Nucleus accumbens (tissue), 56 donors: ENCODE measurements at regions not wholly inside any gene's neighbourhood (a gene's known extent, or its start where the extent isn't known, plus 50 kb on each side); places are given as distances from the start of the nearest gene placed in this dataset.
A peak's percentile ranks its signal among the peaks of the same experiment; 100 is the strongest.
"Not testable (repeated sequence)": the region's sequence is repeated elsewhere in the genome, so short reads cannot be mapped to it uniquely, and the experiment has no call there.

Source experiments
- DNase-seq, 56 donors: peaks; one replicate each; lab custom pipeline; 2025; lab: John Stamatoyannopoulos, UW

DNA sequence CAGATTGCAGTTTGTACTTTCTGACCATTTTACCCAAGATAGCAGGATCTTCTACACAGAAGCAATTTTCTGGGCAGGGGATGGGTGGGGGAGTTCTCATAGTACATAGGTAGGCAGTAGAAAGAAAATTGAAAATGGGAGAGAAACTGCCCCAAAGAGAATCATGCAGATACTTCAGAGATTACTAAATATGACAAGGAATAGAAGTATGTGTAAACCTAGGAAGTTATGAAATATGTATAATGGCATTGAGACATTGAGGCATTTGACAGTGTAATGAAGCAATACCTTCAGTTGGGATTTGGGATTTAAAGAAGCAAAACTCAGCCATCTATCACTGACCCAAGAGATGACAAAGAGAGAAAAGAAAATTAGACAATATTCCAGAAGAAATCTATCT lies 233.0 kb downstream of the PTN start:
- DNase-seq: no peak

DNA sequence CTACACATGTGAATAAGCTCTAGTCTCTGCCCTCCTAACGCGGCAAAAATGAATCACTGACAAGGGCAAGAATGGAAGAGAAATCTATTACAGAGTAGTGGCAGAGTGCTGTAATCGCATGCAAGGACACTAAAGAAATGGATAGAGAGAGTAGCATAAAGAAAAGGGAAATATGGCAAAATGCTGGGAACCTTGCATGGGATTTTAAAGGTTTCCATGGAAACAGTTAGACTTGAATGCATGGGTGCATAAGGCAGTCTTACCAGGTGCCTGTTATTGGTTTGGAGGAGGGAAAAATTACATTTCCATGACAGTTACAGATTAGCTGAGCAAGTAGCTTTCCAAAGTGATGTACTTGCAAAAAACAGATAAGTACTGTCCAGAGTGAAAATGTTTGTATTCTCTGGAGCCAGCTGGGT lies 233.4 kb downstream of the PTN start:
- no peak for DNase-seq

DNA sequence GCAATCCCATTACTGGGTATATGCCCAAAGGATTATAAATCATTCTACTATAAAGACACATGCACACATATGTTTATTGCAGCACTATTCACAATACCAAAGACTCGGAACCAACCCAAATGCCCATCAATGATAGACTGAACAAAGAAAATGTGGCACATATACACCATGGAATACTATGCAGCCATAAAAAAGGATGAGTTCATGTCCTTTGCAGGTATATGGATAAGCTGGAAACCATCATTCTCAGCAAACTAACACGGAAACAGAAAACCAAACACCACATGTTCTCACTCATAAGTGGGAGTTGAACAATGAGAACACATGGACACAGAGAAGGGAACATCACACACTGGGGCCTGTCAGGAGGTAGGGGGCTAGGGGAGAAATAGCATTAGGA lies 235.7 kb downstream of the PTN start:
- not testable (repeated sequence) for DNase-seq

DNA sequence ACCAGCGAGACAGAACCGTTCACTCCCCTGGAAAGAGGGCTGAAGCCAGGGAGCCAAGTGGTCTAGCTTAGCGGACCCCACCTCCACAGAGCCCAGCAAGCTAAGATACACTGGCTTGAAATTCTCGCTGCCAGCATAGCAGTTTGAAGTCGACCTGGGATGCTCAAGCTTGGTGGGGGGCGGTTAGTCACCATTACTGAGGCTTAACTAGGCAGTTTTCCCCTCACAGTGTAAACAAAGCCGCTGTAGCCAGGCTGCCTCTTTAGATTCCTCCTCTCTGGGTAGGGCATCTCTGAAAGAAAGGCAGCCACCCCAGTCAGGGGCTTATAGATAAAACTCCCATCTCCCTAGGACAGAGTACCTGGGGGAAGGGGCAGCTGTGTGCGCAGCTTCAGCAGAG lies 235.1 kb downstream of the CHRM2 start:
- DNase-seq: not testable (repeated sequence)

DNA sequence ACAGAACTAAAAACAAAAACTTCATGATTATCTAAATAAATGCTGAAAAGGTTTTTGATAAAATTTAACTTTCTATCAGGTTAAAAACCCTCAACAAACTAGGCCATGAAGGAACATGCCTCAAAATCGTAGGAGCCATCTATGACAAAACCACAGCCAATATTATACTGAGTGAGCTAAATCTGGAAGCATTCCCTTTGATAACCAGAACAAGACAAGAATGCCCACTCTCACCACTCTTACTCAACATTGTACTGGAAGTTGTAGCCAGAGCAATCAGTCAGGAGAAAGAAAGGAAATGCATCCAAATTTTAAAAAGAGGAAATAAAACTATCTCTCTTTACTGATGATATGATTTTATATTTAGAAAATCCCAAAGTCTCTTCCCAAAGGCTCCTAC lies 228.7 kb downstream of the CHRM2 start:
- DNase-seq: no peak

DNA sequence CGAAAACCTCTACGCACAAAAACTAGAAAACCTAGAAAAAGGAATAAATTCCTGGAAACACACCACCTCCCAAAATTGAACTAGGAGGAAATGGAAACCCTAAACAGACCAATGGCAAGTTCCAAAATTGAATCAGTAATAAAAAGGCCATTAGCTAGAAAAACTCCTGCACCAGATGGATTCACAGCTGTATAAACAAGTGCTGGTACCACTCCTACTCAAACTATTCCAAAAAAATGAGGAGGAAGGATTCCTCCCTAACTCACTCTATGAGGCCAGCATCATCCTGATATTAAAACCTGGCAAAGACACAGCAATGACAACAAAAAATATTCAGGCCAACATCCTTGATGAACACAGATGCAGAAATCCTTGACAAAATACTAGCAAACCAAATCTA lies 228.2 kb downstream of the CHRM2 start:
- DNase-seq: no peak

DNA sequence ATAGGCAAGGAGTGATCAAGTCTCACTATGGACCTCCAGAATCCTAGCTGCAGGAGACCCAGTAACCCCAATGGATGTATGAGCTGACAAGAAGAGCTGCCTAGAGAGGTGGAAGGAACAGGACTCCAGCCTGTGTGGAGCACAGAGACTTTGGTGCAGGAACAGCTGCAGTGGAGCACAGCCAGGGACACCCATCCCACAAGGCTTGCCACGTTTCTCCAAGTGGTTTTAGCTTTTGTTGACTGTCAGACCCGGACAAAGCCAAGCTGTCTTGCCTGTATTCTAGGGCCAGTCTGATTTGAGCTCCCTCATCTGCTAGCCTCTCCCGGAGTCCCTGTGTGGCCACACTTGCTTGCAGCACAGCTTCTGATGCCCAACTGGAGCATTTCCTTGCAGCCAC lies 224.7 kb downstream of the CHRM2 start:
- no peak for DNase-seq

DNA sequence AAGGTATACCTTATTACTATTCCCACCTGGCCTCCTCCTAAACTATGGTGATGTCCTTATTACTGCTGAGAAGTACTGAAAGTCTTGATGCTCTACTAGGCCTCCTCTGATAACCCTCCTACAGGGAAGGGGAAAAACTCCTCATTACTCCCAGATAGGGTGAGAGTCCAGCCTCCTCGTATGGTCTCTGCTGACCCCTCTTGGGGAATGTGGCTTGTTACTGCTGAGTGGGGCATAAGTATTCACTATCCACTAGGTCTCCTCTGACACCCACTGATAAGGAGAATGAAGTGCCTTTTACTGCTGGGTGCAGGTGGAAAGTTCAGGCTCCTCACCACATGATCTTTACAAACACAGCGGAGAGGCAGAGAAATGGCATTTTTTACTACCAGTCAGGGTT lies 222.9 kb downstream of the CHRM2 start:
- DNase-seq: no peak

DNA sequence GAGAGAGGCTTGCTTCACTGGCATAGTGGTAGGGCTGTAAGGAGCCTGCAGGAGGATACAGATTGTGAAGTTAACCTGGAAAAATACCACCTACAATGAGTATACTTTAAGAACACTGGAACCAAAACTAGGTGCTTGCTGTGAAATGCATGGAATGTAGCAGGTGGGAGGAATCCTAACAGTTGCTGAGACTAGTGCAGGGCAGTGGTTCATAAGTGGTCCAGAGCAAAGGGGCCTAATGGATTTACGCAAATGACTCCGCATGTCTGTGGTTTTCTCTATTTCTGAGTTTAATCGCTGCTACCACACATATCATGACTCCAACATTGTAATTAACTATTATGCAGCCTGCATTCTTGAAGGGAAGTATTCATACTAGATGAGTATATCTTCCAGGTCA lies 218.4 kb downstream of the CHRM2 start:
- DNase-seq: no peak

DNA sequence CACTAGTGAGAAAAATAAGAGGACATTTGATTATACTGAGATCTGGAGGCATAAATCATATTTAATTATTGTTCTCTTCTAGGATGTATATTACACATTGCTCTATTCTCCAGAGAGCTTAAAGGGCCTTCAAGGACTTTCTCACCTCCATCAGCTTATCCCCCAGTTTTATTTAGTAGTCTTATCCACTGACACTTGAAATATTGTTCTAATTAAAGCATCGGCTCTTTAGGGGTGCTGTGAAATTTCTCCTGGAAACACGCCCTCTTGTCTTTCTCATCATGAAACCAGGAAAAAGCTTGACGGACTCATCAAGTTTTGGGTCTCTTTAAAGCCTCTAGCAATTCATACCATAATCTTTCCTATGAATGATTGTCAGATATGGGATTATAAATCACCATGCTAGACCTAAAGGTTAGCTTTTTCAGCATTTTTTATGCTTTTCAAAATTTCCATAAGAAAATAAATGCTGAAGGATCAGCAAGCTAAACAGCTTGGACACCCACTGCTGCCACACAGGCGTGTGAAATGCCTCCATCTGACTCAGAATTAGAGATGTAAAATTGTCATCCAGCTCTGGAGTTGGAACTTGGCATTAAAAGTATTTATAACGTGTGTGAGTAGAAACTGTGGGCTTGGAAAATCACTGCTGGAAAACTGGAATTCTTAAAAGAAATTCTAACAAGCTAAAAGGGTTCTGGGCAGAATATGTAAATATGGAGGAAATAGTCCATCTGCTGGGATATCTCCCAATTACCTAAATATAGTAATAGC lies 216.3 kb downstream of the CHRM2 start:
- peak in 2 of 56 donors; percentile 2 to 7 for DNase-seq

DNA sequence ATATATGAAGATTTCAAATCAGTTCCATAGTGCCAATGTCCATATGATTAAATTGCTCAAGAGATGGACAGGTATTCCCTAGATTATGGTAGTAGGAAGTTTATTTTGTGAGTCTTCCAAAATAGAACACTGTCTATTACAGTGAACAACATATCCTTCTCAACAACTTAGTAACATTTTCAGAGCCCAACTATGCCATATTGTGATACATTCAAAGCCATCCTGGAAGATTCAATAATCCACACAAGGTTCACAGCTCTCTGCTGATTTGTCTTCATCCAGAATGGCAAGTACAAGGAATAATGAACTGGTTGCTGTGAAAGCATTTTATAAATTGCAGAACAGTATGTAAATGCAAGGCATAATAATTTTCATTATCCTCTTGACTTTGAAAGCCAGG lies 213.9 kb downstream of the CHRM2 start:
- no peak for DNase-seq

DNA sequence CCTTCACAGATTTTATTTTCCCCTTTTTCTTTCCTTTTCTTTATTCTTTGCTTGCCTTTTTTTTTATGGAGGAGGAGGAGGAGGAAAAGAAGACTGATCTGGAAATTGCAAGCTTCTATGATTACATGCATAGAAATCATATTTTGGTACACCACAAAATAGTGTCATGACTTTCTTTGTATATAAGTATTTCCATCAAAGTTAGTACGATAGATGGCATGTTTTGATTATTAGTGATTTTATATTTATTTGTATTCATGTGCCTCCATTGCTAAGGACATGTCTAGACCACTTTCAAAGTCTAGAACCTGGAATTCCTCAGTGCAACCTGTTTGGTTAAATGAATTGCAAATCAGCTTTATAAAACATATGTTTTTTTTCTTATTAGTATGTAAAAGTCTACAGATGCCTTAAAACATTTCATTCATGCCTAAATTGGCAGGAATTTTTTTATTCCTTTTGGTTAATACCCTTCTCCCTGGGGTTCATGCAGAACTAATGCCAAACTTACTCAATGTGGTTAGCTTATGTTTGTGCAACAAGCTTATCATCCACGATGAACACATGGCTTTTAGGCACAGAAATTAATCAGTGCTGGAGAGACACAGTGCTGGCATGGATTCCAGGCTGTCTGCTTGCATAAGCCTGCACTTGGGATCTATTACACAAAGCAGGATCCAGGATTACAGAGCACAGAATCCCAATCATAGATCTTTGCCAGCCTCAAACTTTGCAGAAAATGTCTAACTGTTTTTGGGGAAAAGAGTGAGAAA lies 213.1 kb downstream of the CHRM2 start:
- DNase-seq: no peak

DNA sequence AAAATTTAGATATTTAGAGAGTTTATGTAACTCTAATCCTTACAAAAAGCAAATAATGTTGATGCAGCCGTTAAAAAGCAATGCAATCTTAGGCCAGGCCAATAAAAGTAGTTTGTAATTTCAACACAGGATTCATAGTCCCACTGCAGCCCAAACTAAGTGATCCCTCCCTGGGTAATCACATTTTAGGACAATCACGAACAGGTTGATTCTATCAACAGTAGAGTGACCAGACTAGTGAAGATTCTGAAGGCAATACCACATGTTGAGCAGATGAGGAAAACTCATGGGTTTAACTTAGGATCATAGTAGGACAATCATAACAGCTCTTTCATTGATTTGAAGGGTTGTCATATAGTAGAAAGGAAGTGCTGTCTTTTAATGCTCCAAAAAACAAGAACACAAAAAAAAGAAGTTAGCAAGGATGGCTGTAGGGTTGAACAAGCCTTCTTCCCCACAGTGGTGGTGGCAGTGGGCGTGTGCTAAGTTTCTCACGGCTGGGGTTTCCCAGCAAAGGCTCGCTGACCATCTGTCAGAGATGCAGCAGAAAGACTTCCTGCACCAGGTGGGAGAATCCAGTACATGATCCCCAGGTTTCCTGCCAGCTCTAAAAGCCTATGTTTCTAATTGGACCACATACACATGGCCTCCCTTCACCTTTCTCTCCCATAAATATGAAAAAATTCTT lies 212.2 kb downstream of the CHRM2 start:
- no peak for DNase-seq

DNA sequence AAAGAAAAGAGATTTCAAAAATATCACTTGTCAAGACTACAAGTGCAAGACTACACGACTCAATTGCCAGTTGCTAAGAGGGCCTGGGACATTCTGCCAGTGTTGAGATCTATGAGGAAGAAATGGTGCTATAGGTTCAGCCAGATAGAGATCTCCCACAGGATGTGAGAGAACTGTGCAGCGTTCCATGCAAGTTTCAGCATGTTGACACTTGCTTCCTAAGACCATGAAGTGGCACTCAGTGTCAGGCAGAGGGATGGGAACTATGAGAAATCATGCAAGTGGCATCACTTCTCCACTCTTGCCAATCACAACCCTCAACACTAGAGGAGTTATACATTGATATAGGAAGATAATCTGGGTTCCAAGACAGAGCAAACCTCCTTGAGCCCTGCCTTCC lies 210.3 kb downstream of the CHRM2 start:
- no peak for DNase-seq

DNA sequence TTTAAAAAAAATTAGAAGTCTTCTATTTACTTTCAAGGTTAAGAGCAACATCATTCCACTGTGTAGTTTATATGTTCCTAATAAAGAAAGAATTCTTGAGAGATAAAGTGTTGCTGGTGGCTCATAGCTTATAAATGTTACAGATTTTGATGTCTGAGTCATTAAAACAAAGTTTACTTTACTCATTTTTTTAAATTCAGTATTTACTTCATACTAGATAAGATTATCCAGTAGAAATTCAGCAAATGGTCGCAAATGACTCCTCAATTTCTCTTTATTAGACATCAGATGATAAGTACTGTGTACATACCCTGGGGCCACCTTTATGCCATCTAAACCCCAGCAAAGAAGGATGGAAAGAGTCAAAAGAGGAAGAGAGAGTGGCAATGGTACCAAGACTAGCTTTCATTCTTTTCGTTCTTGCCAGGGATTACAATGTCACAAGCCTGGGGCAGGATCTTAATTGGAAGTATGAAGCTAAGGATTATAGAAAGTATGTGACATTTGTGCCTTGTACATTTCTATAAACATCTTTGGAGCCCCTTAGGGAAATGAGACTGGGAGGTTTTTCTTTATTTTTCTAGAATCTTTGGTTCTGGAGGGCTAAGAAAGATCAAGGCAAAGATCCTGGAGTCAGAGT lies 206.1 kb downstream of the CHRM2 start:
- DNase-seq: no peak

DNA sequence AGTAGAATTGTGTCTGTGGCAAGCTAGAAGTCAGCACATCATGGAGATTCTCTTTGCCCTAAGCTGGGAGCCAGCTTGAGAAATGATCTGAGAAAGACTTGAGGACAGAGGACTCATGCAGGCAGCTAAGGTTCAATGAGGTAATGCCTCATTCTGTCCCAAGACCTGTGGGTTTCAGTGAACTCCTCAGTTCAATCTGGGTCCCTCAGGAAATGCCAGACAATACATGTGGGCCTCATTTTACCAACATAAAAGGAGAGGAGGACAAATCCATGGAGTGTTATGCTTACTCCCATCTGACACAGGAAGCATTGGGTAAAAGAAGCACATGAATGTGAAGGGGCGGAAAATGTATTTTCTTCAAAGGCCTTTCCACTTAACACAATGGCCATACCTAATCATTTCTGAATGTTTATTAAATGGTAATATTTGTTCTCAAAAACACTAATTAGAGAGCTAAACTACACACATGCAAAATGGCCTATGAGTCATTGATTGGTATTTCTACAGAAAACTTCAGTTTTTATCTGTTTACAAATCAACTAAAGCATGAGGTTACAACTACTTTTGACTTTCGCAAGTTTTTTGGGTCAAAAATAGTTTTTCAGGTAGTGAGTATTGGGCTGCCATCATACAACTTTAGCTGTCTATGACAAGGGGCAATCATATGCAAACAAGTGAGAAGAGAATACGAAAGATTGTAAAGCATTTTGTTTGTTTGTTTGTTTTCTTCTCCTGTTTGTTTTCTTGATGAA lies 205.3 kb downstream of the CHRM2 start:
- DNase-seq: no peak
